ENCODE measurements at regions not wholly inside any gene's neighbourhood (a gene's known extent, or its start where the extent isn't known, plus 50 kb on each side); places are given as distances from the start of the nearest gene placed in this dataset.
A peak's percentile ranks its signal among the peaks of the same experiment; 100 is the strongest.

GRCh38 chr6:137434640-137435039 lies 59.6 kb downstream of the OLIG3 start:
- DNase-seq (ENCODE audit: low read depth) = no peak

GRCh38 chr6:137432054-137432611 lies 62.1 kb downstream of the OLIG3 start:
- no peak for DNase-seq (ENCODE audit: low read depth)

GRCh38 chr6:137430954-137431353 lies 63.2 kb downstream of the OLIG3 start:
- DNase-seq (ENCODE audit: low read depth) = no peak

GRCh38 chr6:137427656-137428290 lies 66.4 kb downstream of the OLIG3 start:
- DNase-seq (ENCODE audit: low read depth) = no peak

- no peak for DNase-seq (ENCODE audit: low read depth)
These were observed 68.0 kb downstream of the OLIG3 start for GRCh38 chr6:137426007-137426689.

GRCh38 chr6:137424251-137424650 lies 69.9 kb downstream of the OLIG3 start:
- DNase-seq (ENCODE audit: low read depth) = no peak

- no peak for DNase-seq (ENCODE audit: low read depth)
These were observed 70.6 kb downstream of the OLIG3 start for GRCh38 chr6:137423451-137424168.

- peak; percentile 15 for DNase-seq (ENCODE audit: low read depth)
These were observed 76.8 kb downstream of the OLIG3 start for GRCh38 chr6:137417396-137417795.

- DNase-seq (ENCODE audit: low read depth) = peak; percentile 73
These were observed 77.7 kb downstream of the OLIG3 start for GRCh38 chr6:137416376-137417109.

- DNase-seq (ENCODE audit: low read depth) = no peak
These were observed 78.4 kb downstream of the OLIG3 start for GRCh38 chr6:137415834-137416190.

- DNase-seq (ENCODE audit: low read depth) = peak; percentile 75
These were observed 78.9 kb downstream of the OLIG3 start for GRCh38 chr6:137415127-137415833.

GRCh38 chr6:137414599-137414998 lies 79.6 kb downstream of the OLIG3 start:
- no peak for DNase-seq (ENCODE audit: low read depth)

GRCh38 chr6:137413482-137413881 lies 80.7 kb downstream of the OLIG3 start:
- no peak for DNase-seq (ENCODE audit: low read depth)

GRCh38 chr6:137412562-137412961 lies 81.6 kb downstream of the OLIG3 start:
- DNase-seq (ENCODE audit: low read depth) = no peak

GRCh38 chr6:137409266-137409777 lies 84.9 kb downstream of the OLIG3 start:
- no peak for DNase-seq (ENCODE audit: low read depth)

GRCh38 chr6:137407816-137408215 lies 86.4 kb downstream of the OLIG3 start:
- DNase-seq (ENCODE audit: low read depth) = no peak

- no peak for DNase-seq (ENCODE audit: low read depth)
These were observed 88.4 kb downstream of the OLIG3 start for GRCh38 chr6:137405806-137406205.

GRCh38 chr6:137403855-137404254 lies 90.3 kb downstream of the OLIG3 start:
- no peak for DNase-seq (ENCODE audit: low read depth)

GRCh38 chr6:137403443-137403842 lies 90.8 kb downstream of the OLIG3 start:
- no peak for DNase-seq (ENCODE audit: low read depth)

GRCh38 chr6:137402143-137402680 lies 92.0 kb downstream of the OLIG3 start:
- no peak for DNase-seq (ENCODE audit: low read depth)

- DNase-seq (ENCODE audit: low read depth) = no peak
These were observed 93.1 kb downstream of the OLIG3 start for GRCh38 chr6:137401088-137401487.
